Ramos (cell line): ENCODE measurements at regions not wholly inside any gene's neighbourhood (a gene's known extent, or its start where the extent isn't known, plus 50 kb on each side); places are given as distances from the start of the nearest gene placed in this dataset.
"Not testable (repeated sequence)": the region's sequence is repeated elsewhere in the genome, so short reads cannot be mapped to it uniquely, and the experiment has no call there.

Experiments used
- in situ Hi-C: fragments of 300-500 bp; cut with MboI; formaldehyde crosslinking; loops from one replicate; pipeline ENCODE4 v1.14.3; 2022; ENCODE audit warnings: low sequenced_read_pairs; ENCODE audit not compliant: unreplicated experiment

DNA sequence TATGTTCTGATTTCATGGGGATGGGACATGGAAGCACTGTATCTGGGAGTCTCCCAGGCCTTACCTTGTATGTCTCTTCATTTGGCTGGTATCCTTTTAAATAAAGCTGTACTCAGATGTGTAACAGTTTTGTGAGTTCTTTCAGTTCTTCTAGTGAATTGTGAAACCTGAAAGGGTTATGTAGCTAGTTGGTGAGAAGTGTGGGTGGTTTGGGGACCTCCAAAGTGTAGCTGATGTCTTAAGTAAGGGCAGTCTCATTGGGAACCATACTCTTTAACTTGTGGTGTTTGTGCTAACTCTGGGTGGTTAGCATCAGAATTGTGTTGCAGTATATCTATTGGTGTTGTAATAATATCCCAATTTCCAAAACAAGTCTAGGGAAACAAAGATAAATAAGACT lies 166.9 kb upstream of the CCNH start:
- in situ Hi-C loops, result no loop called here

DNA sequence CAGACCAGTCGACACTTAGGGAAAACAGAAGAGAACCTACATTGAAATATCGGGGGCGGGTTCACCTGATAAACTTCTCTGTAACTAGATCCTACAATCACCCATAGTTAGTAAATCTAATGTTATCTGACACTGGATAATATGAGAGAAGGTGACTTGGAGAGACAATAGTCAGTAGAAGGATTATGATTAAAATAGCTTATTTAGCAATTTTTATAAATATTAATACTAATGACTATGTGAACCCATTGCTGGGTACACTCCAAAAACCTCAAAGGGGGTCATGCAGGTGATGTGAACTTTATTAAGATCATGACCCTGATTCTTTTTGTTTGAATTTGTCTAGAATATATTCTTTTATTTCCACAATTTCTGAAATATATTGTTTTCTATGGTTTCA lies 164.1 kb upstream of the CCNH start:
- in situ Hi-C loops, result no loop called here

DNA sequence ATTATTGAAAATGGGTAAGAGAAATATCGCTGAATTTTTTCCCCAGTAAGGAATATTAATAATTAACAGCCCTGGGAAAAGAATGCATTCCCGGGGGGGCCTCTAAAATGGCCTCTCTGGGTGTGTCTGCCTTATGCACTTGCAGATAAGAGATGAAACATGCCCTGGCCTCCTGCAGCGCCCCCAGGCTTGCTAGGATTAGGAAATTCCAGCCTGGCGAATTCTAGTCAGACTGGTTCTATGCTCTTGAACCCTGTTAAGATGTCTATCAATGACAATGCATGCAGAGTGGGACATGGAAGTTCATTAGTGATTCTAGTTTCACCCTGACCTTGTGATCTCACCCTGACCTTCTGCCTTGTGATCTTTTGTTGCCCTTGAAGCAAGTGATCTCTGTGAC lies 163.6 kb upstream of the CCNH start:
- in situ Hi-C loops, result not testable (repeated sequence)

DNA sequence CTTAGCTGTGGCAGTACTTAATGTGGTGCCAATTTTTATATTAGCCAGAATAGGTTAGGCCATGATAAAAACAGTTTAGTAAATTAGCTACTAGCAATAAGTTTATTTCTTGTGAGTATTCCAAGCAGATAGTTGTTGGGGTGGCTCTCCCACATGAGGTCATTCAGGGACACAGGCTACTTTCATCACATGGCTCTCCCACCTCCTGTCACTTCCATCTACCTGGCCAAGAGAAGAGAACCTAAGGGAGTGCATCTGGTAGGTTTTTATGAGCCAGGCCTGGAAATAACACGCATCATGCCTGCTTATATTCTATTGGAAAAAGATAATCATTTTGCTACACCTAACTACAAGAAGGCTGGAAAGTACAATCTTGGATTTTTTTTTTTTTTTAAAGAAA lies 161.4 kb upstream of the CCNH start:
- in situ Hi-C loops, result no loop called here

DNA sequence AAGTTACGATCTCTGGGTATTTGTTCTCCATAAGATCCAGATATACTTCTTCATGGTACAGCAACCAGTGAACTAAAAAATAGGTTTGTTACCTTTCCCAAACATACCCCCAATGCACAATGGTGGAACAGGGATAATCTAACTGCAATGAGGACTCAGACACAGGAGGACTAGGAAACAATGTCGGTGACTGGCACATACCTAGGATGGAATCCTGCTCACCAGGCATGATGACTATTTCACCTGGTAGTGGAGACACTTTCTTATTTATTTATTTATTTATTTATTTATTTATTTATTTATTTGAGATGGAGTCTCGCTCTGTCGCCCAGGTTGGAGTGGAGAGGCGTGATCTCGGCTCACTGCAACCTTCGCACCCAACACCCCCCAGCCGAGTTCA lies 159.9 kb upstream of the CCNH start:
- in situ Hi-C loops, result no loop called here

DNA sequence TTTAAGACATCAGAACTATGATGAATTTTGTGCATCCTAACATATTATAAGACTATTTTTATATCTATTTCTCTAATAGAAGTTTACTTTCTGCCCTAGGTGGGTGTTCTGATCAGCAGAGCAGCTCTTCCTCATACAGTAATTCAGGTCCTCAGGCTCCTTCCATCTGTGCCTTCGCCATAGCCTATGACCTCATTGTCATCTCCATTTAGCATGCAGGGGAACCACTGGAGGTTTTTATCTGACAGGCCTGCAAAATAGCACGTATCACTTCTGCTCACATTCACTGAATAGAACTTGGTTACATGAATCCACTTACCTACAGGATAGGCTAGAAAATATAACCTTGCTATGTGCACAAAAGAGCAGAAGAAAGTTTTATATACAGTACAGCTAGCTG lies 159.4 kb upstream of the CCNH start:
- in situ Hi-C loops, result no loop called here

DNA sequence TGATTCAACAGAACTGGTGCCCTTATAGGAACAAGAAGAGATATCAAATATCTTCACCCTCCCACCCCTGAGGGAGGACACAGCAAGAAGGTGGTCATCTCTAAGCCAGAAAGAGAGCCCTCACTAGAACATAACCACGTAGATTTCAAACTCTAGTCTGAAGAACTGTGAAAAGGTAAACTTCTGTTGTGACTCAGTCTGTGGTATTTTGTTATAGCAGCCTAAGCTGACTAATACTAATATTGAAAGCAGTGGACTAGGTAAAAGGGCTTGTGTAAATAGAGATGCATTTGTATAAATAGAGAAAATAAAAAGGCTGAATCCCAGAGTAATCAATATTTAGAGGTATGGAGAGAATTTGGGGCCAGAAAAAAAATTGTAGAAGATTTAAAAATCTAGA lies 157.6 kb upstream of the CCNH start:
- in situ Hi-C loops, result no loop called here

DNA sequence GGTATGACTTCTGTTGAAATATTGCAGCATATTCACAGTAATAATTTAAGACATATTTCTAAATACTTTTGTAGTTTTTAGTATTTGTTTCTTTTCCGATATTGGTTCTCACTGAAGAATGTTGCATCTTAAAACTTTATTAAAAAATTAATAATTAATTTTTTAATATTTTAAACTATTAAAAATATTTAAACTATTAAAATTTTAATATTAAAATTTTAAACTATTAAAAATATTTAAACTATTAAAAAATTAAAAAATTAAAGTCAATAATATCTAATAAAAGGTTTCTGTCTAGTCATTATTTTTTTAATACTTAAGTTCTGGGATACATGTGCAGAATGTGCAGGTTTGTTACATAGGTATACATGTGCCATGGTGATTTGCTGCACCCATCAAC lies 149.3 kb upstream of the CCNH start:
- in situ Hi-C loops, result no loop called here

DNA sequence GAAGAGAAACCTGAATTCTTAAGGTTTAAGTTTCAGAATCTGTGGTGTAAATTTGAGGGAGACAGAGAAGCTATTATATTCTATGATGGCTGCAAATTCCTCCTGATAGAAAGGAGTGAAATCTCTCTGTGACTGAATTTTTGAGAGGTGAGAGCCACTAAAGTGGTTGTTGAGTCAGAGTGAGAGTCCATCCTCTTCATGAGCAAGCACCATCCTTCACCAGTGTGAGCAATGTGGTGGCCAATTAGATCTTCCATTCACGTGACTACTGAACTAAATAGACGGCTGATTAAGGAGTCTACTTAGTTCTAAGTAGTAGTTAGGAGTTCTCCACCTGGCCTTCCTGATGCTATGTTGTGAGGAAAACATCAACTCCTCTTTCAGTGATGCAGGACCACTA lies 147.8 kb upstream of the CCNH start:
- in situ Hi-C loops, result no loop called here

DNA sequence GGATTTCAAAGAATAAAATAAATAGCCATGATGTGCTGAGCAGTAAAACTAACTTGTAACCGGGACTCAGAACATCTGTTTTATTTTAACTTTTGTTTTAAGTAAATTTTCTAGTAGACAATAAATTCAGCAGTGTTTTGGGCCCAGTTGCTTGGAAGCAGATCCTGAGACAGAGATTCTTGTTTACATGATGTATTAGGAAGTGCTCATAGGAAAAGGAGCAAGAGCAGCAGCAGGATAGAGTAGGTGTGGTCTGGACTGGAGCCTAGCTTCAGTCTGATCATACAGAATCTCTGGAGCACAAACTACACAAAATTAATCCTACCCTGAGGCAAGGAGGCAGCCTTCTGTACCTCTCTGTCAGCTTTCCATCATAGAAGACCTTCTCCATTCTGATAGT lies 139.2 kb upstream of the CCNH start:
- in situ Hi-C loops, result no loop called here

DNA sequence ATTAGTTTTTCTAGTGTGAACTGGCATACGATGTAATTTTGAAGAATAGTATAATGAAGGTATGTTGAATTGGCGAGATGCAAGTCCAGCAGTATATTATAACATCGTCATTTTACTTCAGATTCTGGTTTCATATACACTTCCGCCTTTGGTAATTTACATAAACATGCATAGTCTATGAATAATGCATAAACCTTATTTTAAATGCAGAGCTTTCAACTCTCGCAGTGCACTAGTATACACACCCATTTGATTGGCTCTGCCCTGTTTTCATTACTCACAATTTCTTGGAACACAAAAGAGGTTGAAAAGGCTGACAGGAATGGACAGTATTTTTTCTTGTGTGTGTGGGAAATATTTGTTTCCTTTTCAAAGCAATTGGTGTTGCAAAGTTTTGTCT lies 128.9 kb upstream of the CCNH start:
- in situ Hi-C loops, result no loop called here

DNA sequence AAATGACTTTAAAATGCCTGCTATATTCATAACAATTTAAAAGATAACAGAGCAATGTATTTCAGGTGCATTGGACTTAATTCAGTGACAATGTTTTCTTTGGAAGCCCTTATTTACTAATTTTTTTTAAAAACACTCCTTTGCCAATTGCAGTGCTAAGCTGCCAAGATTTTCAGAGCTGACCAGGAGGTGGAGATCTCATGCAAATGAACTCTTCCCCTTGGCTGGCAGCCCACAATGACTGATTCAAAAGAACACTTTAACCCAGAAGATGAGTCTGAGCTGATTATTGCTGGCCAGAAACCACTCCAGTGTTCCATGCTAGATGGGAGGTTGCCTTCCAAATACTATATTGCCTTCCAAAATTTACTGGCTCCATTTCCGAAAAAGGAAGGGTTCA lies 128.3 kb upstream of the CCNH start:
- in situ Hi-C loops, result no loop called here

DNA sequence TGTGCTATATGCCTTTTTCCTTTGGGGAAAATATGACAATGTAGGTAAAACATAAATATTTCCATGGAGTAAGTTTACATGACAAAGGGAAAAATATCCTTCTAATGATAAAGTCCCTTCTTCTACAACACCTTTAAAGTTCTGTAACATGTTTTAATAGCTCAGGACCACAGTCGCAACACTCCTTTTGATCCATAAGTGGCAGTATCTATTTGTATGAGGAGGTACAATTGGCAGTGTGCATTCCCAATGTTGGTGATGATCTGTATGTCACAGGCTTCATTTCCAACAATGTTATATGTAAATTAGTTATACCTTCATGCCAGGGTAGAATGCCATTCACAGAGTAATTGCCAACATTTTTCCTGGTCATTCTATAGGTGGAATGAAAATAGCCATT lies 127.1 kb upstream of the CCNH start:
- in situ Hi-C loops, result no loop called here

DNA sequence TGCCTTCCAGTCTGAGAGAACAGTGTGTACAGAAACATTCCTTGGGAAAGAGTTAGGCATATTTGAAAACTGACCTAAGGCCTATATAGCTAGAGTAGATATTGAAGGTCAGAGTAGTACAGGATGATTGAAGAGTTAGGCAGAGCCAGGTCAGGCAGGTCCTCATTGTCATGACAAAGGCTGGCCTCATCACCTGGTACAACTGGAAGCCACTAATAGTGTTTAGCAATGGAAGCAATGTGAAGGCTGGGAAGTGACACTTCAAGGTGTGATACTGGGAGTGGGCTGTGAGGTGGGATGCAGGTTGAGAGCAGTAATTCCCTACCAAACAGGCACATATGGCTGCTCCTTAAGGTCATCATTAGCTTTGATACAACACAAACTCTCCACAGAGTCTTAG lies 123.6 kb upstream of the CCNH start:
- in situ Hi-C loops, result no loop called here

DNA sequence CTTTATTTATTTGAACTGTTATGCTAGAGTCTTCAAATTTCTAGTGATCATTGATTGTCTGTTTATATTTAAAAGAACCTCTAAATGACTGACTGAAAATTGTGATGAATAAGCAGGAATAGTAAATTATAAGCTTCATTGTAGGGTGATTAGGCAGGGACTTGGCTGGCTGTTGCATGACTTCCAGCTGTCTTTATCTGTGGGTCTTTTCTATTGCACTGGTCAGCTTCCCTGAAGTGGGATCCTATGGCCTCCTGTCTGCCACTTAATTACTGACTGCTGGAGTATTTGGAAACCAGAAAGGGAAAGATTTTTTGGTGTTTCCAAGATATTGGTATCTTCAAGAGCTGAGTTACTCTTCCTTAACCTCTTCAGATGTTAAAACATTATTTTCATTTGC lies 123.0 kb upstream of the CCNH start:
- in situ Hi-C loops, result no loop called here

DNA sequence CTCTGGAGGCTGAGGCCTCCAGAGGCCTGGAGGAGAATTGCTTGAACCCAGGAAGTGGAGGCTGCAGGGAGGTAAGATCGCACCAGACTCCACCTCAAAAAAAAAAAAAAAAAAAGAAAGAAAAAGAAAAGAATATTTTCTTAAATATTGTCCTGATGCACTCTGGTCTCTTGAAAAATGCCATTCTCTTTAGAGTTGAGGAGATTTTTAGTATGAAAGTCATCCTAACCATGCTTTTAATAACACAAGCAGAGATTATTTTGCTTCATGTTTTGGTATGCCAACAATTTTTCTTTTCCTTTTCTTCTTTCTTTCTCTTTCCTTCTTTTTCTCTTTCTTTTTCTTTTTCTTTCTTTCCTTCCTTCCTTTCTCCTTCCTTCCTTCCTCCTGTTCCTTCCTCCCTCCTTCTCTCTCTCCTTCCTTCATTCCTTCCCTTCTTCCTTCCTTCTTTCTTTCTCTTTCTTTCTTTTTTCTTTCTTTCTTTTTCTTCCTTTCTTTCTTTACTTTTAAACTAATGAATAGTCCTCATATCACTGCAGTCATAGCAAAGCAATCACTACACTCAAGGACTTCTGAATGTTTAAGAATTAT lies 116.9 kb upstream of the CCNH start:
- in situ Hi-C loops, result no loop called here

DNA sequence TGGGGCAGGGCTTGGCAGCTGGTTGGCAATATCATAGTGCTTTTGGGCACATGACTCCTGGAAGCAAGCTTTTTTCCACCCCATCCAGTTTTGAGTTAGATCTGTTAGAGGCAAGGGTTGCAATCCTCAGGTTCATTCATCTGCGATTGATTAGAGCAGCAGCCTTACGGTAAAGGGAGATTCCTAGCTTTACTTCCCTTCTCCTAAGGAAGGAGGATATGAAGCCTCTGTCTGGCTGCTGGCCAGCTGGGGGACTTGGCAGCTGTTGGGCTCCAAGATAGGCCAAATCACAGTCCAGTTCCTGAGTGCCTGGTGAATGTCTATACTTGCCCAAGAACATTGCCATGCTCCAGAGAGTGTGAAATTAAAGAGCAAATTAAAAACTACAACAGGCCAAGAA lies 113.4 kb upstream of the CCNH start:
- in situ Hi-C loops, result no loop called here

DNA sequence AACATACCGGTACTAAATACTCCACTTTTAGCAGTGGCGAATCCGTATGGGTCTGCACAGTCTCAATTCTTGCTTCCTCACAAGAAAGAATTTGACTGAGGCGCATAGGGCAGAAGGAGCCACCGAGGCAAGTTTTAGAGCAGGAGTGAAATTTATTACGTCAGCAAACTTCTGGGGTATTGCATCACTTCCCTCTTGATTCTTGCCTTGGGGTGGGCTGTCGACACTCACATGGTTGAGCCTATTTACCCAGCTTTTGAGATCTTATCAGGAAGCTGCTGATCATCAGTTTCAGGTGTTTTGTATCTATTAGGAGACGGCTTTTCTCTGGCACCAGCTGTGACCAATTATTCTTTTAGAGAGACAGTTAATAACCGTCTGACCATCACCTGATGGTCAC lies 111.5 kb upstream of the CCNH start:
- in situ Hi-C loops, result no loop called here

DNA sequence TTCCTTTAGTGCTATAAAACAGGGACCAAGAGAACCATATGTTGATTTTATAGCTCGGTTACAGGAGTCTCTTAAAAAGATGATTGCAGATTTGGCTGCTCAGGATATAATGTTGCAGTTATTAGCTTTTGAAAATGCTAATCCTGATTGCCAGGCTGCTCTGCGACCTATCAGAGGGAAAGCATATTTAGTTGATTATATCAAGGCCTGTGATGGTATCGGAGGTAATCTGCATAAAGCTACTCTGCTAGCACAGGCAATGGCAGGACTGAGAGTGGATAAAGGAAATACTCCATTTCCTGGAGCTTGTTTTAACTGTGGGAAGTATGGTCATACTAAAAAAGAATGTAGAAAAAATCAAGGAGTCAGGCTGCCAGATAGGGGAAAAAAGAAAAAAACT lies 99.0 kb upstream of the CCNH start:
- in situ Hi-C loops, result not testable (repeated sequence)

DNA sequence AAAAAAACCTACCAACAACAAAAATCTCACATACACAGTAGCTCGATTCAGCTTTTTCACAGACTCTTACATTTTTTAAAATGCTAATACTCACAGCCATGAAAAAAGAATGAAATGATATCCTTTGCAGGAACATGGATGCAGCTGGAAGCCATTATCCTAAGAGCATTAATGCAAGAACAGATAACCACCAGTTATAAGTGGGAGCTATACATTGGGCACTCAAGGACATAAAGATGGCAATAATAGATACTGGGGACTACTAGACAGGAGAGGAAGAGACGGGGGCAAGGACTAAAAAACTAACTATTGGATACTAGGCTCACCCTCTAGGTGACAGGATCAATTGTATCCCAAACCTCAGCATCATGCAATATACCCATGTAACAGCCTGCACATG lies 90.3 kb upstream of the CCNH start:
- in situ Hi-C loops, result no loop called here

DNA sequence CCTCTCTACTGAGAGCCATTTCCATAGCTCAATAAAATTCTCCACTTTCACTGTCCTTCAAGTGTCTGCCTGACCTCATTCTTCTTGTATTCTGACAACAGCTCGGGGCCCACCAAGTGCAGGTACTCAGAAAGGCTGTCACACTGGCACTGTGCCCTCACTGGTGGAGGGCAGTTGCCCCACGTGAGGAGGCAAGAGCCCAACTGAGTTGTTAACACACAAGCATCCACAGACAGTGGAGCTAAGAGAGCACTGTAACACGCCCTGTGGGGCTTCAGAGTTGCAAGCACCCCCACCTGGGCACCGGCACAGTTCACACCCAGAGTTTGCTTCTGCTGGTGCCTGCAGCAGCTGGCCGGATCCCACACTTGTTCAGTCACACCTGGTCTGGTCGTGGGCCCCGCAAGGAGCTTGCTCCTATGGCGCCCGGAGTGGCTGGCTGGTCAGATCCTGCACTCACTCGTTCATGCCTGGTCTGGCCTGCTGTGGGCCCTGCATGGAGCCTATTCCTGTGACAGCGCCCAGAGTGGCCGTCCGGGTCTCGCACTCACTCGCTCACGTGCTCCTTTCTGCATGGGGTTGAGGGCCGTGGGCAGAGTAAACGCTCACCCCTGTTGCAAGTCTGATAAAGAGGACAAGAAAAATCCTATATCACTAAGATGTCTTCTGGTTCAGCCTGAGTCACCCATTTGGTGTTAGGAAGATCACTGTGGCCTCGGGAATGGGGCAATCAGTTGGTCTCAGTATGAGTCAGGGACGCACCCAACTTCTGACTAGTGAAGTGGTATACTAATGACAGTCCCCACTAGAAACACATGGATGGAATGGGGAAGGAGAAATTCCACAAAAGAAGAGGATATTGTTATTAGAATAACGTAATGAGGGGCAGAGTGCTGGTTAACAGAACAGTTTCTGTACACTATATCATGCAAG lies 87.0 kb upstream of the CCNH start:
- in situ Hi-C loops, result no loop called here
